Bronchial epithelial cell (primary cell): ENCODE measurements at regions not wholly inside any gene's neighbourhood (a gene's known extent, or its start where the extent isn't known, plus 50 kb on each side); places are given as distances from the start of the nearest gene placed in this dataset.

Experiments used
- DNase-seq: peaks from one replicate; pipeline ENCODE4 v3.0.0-alpha.2; 2010; ENCODE audit warnings: low read depth
- FAIRE-seq: peaks from 2 replicates; lab custom pipeline; 2011; peaks lifted over from hg19 to GRCh38; lab: Jason Lieb, UNC
- H3K27me3 ChIP-seq: 2 replicates; pipeline ENCODE4 v1.5.1; 2011; ENCODE audit warnings: low read length; ENCODE audit not compliant: control insufficient read depth, insufficient read depth
- H3K36me3 ChIP-seq: 2 replicates; pipeline ENCODE4 v1.5.1; 2011; ENCODE audit warnings: low read length; ENCODE audit not compliant: control insufficient read depth, insufficient read depth
- H3K4me3 ChIP-seq: 2 replicates; pipeline ENCODE4 v1.5.1; 2011; ENCODE audit warnings: mild to moderate bottlenecking, low read depth, low read length, control low read depth
- CTCF ChIP-seq: IDR thresholded peaks from 2 replicates; pipeline ENCODE4 v1.5.1; 2011; ENCODE audit warnings: mild to moderate bottlenecking, moderate library complexity, low read length, control low read depth, inconsistent platforms; ENCODE audit not compliant: insufficient read depth, severe bottlenecking

GRCh38 chr6:137798261-137798660, 68.8 kb upstream of the TNFAIP3 start:
- Histone ChIP-seq H3K27me3 (no peaks in the 10 kb centered on the region), H3K4me3 (no peak overlapping the region), H3K36me3 (no peaks in the 10 kb centered on the region)
- no peak for TF ChIP-seq CTCF
- no peak for FAIRE-seq
- no peak for DNase-seq

- H3K27me3 ChIP-seq: no peaks in the 10 kb centered on the region
- DNase-seq (no peak), FAIRE-seq (no peak)
- no peak overlapping the region for H3K4me3 ChIP-seq
- TF ChIP-seq CTCF: no peak
- H3K36me3 ChIP-seq: no peaks in the 10 kb centered on the region
Observed at GRCh38 chr6:137798846-137799245, 68.2 kb upstream of the TNFAIP3 start.

GRCh38 chr6:137799950-137800568, 67.0 kb upstream of the TNFAIP3 start:
- no peaks in the 10 kb centered on the region for H3K27me3 ChIP-seq
- H3K36me3 ChIP-seq: no peaks in the 10 kb centered on the region
- peak; percentile 79 for DNase-seq
- H3K4me3 ChIP-seq: no peak overlapping the region
- peak; percentile 70 for TF ChIP-seq CTCF
- FAIRE-seq: no peak

GRCh38 chr6:137800762-137801161, 66.3 kb upstream of the TNFAIP3 start:
- DNase-seq: no peak
- TF ChIP-seq CTCF: no peak
- no peak for FAIRE-seq

GRCh38 chr6:137801352-137802114, 65.5 kb upstream of the TNFAIP3 start:
- TF ChIP-seq CTCF: no peak
- no peaks in the 10 kb centered on the region for H3K36me3 ChIP-seq
- DNase-seq (no peak), FAIRE-seq (no peak)
- H3K4me3 ChIP-seq: no peak overlapping the region
- no peaks in the 10 kb centered on the region for H3K27me3 ChIP-seq

More at GRCh38 chr6:137800762-137801161, 66.3 kb upstream of the TNFAIP3 start:
- no peak overlapping the region for H3K4me3 ChIP-seq
- H3K27me3 ChIP-seq: no peaks in the 10 kb centered on the region
- H3K36me3 ChIP-seq: no peaks in the 10 kb centered on the region
